GM12873 (cell line): ENCODE measurements at regions not wholly inside any gene's neighbourhood (a gene's known extent, or its start where the extent isn't known, plus 50 kb on each side); places are given as distances from the start of the nearest gene placed in this dataset.

ENCODE experiments used
- TF ChIP-seq, protein P1 (sequence below): IDR thresholded peaks from 2 replicates; pipeline ENCODE4 v1.5.1; 2012; ENCODE audit warnings: low read depth, mild to moderate bottlenecking, moderate library complexity, low read length, control low read depth; ENCODE audit not compliant: insufficient read depth; ENCODE audit errors: missing control alignments

DNA sequence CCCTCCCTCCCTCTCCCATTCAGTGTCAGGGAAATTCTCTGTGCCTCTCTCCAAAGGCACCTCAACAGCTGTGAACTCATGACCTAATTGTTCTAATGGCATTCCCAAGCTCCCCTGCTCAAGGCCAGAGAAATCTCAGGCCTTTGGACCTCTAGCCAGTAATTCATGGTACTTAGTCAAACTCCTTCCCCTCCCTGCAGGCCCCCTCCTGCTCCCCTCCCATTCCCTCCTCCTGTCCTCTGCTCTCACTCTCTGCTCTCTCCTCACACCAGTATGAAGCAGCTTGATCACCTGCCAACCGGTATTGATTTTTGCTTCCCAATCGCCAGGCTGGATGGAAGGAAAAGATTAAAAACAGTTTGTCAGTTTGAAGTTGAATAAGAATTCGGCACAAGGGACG lies 370.5 kb upstream of the PBX1 start:
- TF ChIP-seq, protein P1, sequence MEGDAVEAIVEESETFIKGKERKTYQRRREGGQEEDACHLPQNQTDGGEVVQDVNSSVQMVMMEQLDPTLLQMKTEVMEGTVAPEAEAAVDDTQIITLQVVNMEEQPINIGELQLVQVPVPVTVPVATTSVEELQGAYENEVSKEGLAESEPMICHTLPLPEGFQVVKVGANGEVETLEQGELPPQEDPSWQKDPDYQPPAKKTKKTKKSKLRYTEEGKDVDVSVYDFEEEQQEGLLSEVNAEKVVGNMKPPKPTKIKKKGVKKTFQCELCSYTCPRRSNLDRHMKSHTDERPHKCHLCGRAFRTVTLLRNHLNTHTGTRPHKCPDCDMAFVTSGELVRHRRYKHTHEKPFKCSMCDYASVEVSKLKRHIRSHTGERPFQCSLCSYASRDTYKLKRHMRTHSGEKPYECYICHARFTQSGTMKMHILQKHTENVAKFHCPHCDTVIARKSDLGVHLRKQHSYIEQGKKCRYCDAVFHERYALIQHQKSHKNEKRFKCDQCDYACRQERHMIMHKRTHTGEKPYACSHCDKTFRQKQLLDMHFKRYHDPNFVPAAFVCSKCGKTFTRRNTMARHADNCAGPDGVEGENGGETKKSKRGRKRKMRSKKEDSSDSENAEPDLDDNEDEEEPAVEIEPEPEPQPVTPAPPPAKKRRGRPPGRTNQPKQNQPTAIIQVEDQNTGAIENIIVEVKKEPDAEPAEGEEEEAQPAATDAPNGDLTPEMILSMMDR, result no peak

GRCh38 chr1:164191191-164191590 lies 367.8 kb upstream of the PBX1 start:
- TF ChIP-seq, protein P1, result no peak

DNA sequence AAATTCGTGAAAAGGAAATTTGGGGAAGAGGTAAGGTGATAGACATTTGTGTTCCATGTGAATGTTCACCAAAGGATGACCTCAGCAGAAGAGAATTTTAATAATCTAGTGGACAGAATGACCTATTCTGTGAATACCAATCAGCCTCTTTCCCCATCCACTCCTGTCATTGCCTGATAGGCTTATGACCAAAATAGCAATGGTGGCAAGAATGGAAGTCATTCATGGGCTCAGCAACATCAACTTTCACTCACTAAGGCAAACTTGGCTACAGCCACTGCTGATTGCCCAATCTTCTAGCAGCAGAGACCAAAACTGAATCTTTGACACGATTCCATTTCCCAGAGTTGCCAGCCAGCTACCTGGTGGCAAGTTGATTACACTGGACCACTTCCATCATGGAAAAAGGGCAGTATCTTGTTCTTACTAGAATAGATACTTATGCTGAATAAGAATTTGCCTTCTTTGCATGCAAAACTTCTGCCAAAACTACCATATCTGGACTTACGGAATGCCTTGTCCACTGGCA lies 348.7 kb upstream of the PBX1 start:
- TF ChIP-seq, protein P1, result no peak

- TF ChIP-seq, protein P1, result no peak
Measured at GRCh38 chr1:164223378-164223777, 335.6 kb upstream of the PBX1 start.

GRCh38 chr1:164225011-164225410 lies 334.0 kb upstream of the PBX1 start:
- TF ChIP-seq, protein P1, result no peak

GRCh38 chr1:164226977-164227376 lies 332.0 kb upstream of the PBX1 start:
- TF ChIP-seq, protein P1, result no peak

GRCh38 chr1:164228928-164229327 lies 330.1 kb upstream of the PBX1 start:
- TF ChIP-seq, protein P1, result no peak
